GM18498 (cell line): ENCODE measurements at regions not wholly inside any gene's neighbourhood (a gene's known extent, or its start where the extent isn't known, plus 50 kb on each side); places are given as distances from the start of the nearest gene placed in this dataset.

Experiments
- ATAC-seq: cut with Tn5 transposase; IDR thresholded peaks from one replicate; pipeline ENCODE4 v1.9.1; 2021; ENCODE audit warnings: mild to moderate bottlenecking, moderate library complexity; ENCODE audit not compliant: unreplicated experiment

DNA sequence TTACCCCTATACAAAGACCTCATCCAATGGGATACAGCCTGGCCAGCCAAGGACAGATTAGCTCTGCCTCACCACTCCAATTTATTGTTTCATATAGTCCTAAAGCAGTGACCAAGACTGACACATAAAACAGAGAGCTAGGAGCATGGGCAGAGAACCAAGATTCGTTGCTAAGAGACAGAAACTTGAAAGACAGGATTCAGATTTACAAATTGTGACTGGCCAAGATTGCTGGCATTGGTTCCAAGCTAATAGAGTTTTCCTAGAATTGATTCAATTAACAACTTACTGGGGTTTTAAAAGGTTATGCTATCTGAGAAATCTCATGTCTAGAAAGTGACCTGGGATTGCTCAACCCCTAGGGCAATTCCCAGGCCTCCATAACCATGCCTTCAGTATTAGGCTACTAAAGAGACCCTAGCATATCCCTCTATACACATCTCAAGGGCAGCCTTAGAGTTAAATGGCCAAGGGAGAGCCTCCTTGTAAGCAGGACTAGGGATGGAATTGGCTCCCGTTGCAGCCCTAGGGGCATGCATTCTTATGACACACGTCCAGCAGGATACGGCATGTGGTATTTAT is 75.6 kb downstream of the ICOS start:
- no peak for ATAC-seq

DNA sequence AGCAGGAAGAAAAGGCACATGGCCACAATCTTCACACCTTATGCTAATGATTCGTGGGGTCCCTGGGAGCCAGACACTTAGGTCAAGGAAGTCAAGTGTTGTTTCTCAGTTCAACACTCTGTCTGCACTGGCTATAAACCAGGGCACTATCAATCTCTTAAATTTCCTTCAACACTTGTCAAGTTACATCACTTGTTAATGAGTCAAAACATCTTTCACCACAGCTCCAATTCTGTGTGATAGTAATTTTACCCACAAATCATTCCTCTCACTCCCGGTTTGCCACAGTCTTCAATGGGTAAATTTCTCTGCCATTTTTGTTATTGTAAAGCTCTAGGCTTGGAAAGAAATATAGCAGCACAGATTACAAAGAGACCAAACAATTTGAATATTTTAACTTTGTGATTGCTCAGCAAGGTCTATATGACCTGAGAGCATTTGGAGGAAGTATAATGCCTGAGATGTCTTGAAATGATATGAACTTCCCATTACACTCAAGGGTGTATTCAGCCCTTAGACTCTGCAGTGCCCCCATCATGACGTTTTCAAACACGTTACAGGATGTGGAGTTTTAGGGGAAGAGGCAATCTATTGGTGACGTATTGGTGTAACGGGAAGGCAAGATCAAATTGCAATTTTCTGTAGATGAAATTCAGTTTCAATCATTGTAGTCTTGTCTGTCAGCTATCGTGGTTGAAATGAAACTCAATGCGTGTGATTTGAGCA is 78.7 kb downstream of the ICOS start:
- ATAC-seq = no peak

DNA sequence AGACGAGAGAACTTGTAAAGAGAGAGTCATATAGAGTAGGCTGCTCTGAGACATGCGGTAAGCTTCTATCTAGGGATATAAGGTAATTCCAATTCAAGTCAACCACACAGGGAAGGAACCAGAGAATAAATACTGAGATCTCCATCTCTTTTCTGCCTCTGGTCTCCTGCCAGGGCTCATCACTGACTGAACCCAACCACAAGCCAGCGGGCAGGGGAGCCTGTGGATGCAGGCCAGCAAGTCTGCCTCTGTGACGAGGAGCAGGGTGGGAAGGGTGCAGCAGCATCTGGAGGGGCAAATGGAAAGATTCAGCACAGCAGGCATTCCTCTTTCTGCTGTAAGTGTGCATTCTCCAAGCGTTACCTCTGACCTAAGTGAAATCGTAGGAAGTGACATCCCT is 82.2 kb downstream of the ICOS start:
- no peak for ATAC-seq

DNA sequence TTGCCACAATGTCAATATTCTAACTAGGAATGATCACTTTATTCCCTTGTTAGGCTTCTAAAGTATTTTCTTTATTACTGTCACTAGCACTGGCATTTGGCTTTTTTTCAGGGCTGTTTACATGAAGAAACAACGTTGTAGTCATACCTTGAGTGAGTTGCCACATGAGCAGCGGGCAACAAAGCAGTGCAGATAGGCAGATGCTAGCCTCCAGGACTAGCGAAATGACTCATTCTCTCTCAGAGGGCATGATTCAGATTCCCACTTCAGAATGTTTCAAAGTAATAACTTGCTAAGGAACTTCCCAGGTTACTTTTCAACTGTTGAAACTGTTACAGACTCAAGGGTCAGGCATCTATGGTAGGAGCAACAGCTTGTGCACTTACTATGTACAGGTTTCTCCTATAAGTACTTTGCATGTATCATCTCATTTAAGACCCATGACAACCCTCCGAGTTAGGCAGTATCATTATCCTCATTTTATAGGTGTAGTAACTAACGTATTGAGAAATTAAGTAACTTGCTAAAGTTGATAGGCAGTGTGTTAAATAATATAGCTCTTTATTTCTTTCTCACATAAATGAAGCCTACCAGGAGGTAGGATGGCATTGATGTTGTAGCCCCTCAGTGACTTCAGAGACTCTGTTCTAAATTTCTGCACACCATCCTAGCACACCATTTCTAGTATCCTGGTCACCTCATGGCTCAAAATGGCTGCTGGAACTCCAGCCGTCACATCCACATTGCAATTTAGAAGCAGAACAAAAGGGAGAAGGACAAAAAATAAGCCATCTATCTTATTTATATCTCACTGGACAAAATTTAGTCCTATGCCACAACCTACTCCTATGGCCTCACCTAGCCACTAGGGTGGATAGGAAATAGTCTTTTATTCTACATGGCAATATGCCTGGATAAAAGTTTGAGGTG is 83.3 kb downstream of the ICOS start:
- peak; percentile 72 for ATAC-seq

DNA sequence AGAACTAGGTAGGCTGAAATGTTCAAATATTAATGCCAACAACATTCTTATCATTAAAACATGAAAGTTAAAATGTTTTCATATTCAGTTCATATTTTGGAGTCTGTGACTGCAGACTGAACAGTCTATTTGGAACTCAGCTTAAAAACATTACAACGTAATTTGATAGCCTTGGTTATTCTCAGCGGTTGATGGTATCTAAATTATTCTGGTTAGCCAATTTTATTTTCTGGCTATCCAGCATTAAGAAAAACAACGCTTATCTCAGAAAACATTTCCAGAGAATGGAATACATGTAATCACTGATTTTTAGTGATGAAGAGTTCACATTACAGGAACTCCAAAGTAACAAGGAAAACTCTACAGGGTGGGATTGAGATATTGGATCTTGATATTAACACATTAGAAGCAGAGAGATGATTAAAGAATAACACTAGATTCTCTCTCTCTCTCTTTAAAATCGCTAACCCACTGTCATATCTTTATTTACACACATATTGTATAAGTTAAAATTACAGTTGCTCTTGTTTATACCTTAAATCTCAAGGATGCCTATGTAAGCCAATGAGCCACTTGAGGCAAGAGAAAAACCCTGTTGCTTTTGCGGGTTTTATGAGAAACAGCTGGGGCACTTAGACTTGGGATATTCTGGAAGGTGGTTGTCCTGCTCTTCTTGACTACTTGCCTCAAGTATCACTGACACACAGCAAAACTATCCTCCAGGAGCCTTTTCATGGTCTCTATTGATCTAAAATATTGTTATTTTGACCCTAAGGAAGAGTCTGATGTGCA is 84.9 kb downstream of the ICOS start:
- no peak for ATAC-seq

DNA sequence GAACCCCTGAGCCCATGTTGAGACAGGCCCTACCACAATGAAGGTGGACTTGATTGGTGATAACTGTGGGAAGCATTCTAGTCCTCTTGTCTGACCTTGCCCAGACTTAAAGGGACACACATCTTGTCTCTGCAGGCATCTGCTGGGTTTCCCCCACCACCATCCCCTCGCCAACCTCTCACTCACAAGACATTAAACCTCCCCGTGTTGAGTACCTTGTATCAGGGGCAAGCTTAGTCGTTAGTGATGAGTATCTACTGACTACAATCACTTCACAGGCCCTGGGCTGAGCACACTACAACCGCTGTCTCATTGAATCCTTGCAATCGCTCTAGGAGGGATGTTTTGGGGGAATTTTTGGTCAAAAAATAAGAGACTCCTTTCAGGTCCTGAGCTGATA is 86.0 kb downstream of the ICOS start:
- ATAC-seq = no peak

DNA sequence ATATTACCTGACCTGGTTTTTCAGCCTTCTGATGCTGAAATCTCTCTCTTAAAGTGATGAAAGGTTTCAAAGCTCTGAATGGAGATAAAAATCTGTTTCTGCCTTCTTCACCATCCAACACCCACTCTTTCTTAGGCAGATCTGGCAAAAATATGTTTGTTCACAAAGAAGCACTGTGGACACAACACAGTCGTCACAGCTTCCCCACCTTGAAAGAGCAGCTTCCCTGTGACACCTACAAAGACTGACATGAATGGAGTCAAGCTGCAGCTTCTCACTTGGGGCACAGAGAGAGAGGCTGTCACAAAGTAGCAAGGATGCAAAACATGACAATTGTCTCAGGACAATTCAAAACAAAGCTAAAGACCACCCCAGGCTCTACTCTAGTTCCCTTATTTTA is 86.5 kb downstream of the ICOS start:
- no peak for ATAC-seq

DNA sequence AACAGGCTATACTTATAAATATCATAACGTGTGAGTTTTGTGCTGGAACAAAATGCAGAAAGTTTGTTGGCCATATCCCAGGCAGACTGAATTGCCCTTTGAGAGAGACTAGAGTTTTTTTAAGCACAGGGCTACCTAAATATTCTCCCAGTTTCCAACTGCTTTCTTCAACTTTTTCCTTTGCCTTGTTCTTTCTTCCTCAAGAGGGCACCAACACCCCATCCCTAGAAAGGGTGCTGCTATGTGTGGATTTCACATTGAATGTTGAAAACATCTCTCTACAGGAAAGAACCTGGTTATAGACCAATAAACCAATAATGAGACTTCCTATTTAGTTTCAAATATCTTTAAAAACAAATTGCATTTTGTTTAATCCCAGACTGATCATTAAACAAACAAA is 87.9 kb downstream of the ICOS start:
- ATAC-seq = no peak

DNA sequence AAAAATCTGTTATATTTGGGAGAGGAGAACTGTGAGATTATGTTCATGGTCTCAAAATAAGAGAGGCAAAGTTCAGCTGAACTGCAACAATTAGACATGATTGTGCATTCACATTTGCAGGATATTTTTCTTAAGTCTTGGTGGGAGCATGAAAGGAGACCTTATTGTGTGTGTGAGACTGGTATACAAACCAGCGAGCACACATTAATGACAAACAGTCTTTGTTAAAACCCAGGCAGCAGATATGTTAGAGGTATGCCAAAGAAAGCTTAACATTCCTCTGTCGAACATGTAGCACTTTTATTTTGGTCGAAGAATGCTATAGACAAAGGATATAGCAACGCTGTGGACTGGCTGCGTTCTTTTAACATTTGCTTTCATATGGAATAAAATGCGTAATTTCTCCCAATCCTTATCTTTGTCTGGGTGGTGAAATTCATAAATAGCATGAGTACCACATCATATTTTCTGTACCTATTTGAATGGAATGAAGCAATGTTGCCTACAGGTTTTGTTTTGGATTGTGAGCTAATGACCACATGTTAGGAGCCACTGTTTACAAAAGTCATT is 88.4 kb downstream of the ICOS start:
- ATAC-seq = no peak

DNA sequence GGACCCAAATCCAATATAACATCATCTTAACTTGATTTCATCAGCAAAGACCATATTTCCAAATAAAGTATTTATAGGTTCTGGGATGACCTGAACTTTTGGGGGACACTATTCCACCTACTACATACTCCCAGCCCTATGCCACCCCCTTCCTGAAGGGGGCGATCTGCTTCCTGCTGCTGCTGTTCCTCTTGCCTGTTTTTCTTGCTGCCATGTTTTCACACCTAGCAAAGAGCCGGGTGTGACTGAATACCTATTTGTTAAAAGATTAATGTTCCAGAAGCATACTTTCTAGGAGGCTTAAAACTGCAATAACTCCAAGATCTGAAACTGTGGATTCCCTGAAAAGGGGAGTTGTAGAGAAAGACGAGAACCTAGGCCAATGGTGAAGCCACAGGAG is 89.7 kb downstream of the ICOS start:
- ATAC-seq = no peak

DNA sequence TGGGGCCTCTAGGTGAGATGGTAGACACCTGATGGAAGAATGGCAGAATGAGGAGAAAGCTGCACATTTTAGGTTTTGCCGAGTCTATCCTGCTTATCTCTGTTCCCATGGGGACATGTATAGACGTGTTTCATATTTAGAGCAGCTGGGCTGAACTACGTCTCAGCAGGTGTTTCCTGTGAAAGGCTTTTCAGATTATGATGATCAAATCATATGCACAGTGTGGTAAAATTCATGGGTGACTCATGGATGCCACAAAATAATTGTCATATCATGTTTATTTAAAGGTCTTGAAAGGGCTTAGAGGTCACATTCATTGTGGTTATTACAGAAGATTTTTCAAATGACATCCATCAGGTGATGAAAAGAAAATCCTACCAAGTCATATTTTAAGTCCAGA is 90.5 kb downstream of the ICOS start:
- peak; percentile 95 for ATAC-seq

DNA sequence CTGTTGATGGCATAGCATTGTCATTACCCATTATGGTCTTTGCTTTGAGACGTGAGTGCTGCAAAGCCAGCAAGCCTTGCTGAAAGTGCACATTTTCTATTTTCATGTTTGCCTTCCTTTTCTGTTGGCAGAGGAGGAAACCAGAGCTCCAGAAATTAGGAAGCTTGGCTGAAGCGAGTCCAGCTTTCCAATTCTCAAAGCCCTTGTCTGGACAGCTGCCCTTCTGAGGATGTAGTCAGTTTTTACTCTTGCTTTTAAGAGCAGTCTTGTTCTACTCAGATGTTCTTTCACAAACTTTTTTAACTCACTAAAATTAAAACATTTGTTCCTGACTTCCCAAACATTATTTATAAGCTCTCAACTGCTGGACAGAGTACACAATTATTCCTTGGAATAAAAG is 93.8 kb downstream of the ICOS start:
- no peak for ATAC-seq

DNA sequence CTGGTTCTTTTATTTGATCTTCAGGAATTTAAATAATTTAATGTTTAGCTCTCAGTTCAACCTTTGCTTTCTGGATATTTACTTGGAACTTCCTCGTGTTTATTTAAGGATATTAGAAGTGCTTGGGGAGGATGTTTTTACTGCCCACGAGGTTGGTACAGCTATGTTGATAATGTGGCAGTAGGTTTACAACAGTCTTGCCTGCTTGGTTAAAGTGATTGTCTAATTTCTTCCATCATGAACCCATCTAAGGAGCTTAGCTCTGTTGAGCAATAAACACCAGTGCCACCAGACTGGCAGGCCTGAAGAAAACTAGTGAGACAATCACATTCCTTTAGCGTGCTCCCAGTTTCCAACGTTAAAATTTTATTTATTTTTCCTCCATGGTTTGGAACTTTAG is 94.5 kb downstream of the ICOS start:
- no peak for ATAC-seq

DNA sequence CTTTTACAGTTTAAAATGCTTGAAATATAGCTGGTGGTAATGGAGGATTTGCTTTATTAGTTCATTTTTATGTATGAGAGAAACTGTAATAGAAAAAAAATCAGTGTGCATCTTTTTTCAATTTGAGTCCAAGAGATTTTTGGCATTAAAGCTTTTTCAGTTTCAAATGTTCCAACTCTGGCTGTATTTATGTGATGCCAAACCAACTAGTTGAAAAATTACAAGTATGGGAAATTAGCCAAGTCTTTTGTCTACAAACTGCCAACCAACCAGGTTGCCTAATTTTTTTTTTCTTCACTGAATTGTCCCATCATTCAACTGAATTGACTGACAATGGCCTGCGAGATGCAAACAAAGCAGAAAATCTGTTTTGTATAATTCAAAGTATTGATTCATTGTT is 95.7 kb downstream of the ICOS start:
- no peak for ATAC-seq

DNA sequence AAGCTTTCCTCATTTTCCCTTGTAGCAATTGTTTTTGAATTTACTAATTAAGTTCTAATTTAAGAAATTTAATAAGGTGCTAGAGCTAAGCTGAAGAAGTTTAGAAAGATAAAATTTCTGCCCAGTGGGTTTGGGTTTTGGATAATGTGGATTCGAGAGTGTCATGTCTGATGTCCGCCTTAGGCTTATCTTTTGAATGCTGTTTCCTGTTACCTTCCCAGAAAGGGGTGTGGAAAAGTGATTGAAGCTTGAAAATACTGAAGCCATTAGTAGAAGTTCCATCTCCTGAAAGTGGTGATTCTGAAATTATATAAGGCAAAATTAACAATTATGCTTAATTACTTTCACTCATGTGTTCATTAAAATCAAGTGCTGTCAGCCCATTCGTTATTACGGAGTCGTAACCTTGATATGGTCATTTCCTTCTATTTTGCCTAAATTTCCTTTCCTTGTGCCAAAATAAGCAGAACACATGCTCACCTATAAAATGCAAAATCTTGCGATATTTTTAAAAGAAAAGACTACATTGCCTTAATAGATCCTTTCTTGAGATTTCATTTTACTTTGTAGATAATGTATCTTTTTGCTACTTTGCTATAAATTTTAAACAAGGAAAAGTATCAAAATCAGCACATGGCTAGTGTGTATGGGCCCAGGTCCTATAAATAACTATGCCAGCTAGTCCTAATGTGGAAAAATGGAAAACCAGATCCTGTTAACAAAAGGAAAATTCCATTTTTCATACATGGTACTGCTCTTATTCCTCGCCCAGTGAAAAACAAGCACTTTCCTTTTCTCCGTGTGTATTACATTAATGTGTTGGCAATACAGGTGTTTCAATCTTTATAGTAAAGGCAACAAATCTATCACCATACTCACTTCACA is 97.3 kb downstream of the ICOS start:
- no peak for ATAC-seq

DNA sequence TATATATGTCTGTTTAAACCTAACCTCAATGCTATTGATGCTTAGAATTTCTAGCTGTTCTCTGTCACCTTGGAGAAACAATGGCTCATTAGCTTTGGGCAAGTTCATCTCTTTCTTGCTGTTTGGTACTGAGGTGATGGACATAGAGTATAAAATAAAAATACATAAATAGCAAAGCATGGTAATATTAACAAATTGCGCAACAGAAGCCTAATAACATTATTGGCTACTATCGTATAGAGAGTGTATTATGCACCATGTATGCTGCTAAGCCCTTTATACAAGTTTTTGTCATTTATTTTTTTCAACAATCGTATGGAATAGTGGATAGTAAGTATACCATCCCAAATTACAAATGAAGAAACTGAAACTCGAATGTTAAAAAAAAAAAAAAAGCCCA is 100.1 kb downstream of the ICOS start:
- ATAC-seq = no peak

DNA sequence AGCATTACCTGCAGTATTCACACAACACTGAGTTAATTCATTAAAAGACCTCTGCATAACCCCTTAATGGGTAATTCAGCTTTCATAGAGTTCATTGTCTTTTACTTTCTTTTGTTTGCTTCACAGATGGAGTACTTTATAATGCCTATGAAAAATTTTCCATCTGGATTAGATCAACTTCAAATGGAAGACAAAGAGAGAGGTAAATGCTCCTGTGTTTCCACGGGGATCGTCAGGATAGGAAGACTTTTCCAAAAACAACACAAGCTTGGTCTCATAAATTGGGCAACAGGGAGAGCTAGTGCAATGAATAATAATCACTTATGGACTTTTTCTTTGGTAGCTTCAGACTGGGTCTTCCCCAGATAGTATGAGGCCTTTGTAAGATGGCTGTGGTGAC is 100.7 kb downstream of the ICOS start:
- ATAC-seq = no peak

DNA sequence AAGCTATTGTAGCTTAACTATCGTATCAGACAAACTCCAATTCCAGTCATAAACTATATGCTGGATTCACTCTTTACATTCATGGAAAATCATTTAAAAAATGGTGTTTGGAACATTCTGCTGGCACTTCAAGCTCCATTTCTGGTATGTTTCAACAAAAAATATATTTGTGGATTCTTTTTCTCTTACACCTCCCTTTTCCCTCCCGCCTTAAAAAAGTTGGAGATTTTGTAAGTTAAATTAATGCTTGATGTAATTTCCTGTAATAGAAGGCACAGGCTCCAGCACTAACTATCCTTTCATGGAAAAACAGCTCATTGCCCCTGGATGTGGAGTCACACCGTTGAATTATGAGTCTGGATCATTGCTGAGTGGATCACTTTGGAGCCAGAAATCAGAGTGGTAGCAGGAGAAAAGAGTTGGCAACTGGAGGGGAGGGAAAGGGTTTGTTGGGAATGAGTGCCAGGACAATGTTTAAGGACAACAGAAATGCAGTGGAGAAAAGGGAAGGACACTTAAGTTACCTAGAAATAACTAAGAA is 102.8 kb downstream of the ICOS start:
- no peak for ATAC-seq

DNA sequence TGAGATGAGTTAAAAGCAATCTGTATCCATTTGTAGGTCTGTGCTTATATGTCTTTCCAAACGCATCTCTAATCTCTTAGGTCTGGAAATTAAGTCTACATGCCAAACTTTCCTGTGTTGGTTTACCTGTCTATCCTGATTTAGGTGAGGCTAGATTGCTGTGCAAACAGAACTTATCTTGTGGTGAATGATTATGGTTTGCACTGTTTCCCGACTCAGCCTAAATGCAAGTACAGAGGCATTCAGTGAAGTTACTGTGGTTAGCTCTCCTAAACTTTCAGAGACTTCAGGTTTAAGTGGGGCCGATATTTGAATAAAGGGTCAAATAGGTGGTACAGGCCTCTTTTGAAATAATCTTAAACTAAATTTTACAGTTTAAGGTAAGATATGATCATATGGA is 103.5 kb downstream of the ICOS start:
- no peak for ATAC-seq

DNA sequence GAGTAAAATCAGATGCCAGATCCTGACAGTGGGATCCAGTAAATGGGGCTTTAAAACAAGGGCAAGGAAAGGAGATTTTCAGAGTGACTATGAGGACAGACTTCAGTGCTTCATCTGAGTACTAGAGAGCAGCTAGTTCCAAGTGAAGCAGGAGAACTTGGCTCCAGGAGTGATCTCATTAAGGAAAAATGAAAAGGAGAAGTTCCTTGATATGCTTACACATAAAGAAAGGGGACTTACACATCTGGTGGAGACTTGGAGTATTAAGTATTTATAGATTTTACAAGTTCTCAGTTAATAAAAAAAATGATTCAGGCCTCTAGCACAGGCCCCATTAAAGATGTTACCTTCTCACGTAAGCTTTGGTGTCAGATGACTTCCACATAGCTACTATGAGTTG is 105.8 kb downstream of the ICOS start:
- ATAC-seq = no peak
